Nephron (organoid): ENCODE measurements at regions not wholly inside any gene's neighbourhood (a gene's known extent, or its start where the extent isn't known, plus 50 kb on each side); places are given as distances from the start of the nearest gene placed in this dataset.
"Not testable (repeated sequence)": the region's sequence is repeated elsewhere in the genome, so short reads cannot be mapped to it uniquely, and the experiment has no call there.

Experiments used
- H3K27ac Mint-ChIP-seq, 3 experiments: 2 replicates each; pipeline ENCODE4 v1.8.0; 2020; ENCODE audit warnings: mixed read lengths in 3 of 3, mild to moderate bottlenecking in 2 of 3, moderate library complexity in 1 of 3
- H3K27me3 Mint-ChIP-seq: 2 replicates; pipeline ENCODE4 v1.8.0; 2021; ENCODE audit warnings: low read depth, mild to moderate bottlenecking, moderate library complexity, mixed read lengths
- H3K36me3 Mint-ChIP-seq: 2 replicates; pipeline ENCODE4 v1.8.0; 2020; ENCODE audit warnings: low read depth, mixed read lengths
- H3K4me1 Mint-ChIP-seq: 2 replicates; pipeline ENCODE4 v1.8.0; 2020; ENCODE audit warnings: mixed read lengths
- H3K4me3 Mint-ChIP-seq, 3 experiments: 2 replicates each; pipeline ENCODE4 v1.8.0; 2020; ENCODE audit warnings: mild to moderate bottlenecking in 3 of 3, mixed read lengths in 3 of 3, moderate library complexity in 2 of 3
- H3K9me3 Mint-ChIP-seq: 2 replicates; pipeline ENCODE4 v1.8.0; 2020; ENCODE audit warnings: mixed read lengths
- TF ChIP-seq, protein P1 (sequence below), 3 experiments: fragments of 200-600 bp; sonication (generic); IDR thresholded peaks; one replicate each; pipeline ENCODE4 v1.5.0; 2021; ENCODE audit warnings: antibody characterized with exemption in 3 of 3; ENCODE audit not compliant: unreplicated experiment in 3 of 3

- H3K27ac Mint-ChIP-seq, result no peak overlapping the region
- H3K4me3 Mint-ChIP-seq, result no peak overlapping the region
- H3K36me3 Mint-ChIP-seq, result no peaks in the 10 kb centered on the region
- H3K4me1 Mint-ChIP-seq, result peaks cover 14% of the 10 kb centered on the region
- TF ChIP-seq, protein P1, sequence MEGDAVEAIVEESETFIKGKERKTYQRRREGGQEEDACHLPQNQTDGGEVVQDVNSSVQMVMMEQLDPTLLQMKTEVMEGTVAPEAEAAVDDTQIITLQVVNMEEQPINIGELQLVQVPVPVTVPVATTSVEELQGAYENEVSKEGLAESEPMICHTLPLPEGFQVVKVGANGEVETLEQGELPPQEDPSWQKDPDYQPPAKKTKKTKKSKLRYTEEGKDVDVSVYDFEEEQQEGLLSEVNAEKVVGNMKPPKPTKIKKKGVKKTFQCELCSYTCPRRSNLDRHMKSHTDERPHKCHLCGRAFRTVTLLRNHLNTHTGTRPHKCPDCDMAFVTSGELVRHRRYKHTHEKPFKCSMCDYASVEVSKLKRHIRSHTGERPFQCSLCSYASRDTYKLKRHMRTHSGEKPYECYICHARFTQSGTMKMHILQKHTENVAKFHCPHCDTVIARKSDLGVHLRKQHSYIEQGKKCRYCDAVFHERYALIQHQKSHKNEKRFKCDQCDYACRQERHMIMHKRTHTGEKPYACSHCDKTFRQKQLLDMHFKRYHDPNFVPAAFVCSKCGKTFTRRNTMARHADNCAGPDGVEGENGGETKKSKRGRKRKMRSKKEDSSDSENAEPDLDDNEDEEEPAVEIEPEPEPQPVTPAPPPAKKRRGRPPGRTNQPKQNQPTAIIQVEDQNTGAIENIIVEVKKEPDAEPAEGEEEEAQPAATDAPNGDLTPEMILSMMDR (IDR thresholded peaks at IDR 0.05; ENCODE audit: unreplicated experiment in 3 of 3), result no peak
- no peaks in the 10 kb centered on the region for H3K9me3 Mint-ChIP-seq
- no peaks in the 10 kb centered on the region for H3K27me3 Mint-ChIP-seq
These were observed 76.2 kb downstream of the ZNF648 start for GRCh38 chr1:181985281-181985680.

- Mint-ChIP-seq H3K4me1 (peaks cover 14% of the 10 kb centered on the region), H3K27ac (no peak overlapping the region), H3K36me3 (no peaks in the 10 kb centered on the region), H3K27me3 (no peaks in the 10 kb centered on the region), H3K4me3 (no peak overlapping the region), H3K9me3 (peaks cover 4% of the 10 kb centered on the region)
- TF ChIP-seq, protein P1 (IDR thresholded peaks at IDR 0.05; ENCODE audit: unreplicated experiment in 3 of 3), result no peak
These were observed 77.5 kb downstream of the ZNF648 start for GRCh38 chr1:181984006-181984405.

GRCh38 chr1:181981821-181982220, 79.7 kb downstream of the ZNF648 start:
- TF ChIP-seq, protein P1 (IDR thresholded peaks at IDR 0.05; ENCODE audit: unreplicated experiment in 3 of 3), result no peak

GRCh38 chr1:181972256-181972655, 89.3 kb downstream of the ZNF648 start:
- H3K4me1 Mint-ChIP-seq, result no peaks in the 10 kb centered on the region
- H3K4me3 Mint-ChIP-seq, result no peak overlapping the region
- H3K27ac Mint-ChIP-seq, result no peak overlapping the region
- peaks cover 12% of the 10 kb centered on the region for H3K9me3 Mint-ChIP-seq
- H3K36me3 Mint-ChIP-seq, result no peaks in the 10 kb centered on the region
- TF ChIP-seq, protein P1 (IDR thresholded peaks at IDR 0.05; ENCODE audit: unreplicated experiment in 3 of 3), result no peak
- no peaks in the 10 kb centered on the region for H3K27me3 Mint-ChIP-seq

More at GRCh38 chr1:181981821-181982220, 79.7 kb downstream of the ZNF648 start:
- peaks cover 22% of the 10 kb centered on the region for H3K9me3 Mint-ChIP-seq
- H3K27me3 Mint-ChIP-seq, result no peaks in the 10 kb centered on the region
- H3K36me3 Mint-ChIP-seq, result no peaks in the 10 kb centered on the region
- no peak overlapping the region for H3K27ac Mint-ChIP-seq
- H3K4me3 Mint-ChIP-seq, result no peak overlapping the region
- peaks cover 8% of the 10 kb centered on the region for H3K4me1 Mint-ChIP-seq

GRCh38 chr1:181971424-181971823, 90.1 kb downstream of the ZNF648 start:
- Mint-ChIP-seq H3K4me1 (no peaks in the 10 kb centered on the region), H3K36me3 (no peaks in the 10 kb centered on the region), H3K27me3 (no peaks in the 10 kb centered on the region)

DNA sequence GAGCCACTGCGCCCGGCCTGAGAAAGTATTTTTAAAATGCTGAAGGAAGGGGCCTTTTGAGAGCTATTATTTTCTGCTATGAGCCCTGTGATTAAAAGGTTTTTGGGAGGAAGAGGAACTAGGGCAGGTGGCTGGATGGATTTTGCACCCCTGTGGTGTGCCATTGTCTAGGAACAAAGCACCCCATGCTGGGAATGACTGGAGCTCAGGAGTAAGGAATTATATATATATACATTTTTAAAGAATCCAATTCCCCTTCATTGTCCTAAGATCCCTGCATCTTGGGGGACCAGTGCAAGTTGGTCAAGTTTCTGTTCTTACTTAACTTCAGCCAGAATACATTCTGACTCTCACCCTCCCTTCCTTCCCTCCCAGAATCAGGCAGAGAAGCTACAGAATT, 91.6 kb downstream of the ZNF648 start:
- Mint-ChIP-seq H3K9me3 (no peaks in the 10 kb centered on the region), H3K4me1 (no peaks in the 10 kb centered on the region), H3K36me3 (no peaks in the 10 kb centered on the region), H3K27ac (no peak overlapping the region), H3K4me3 (no peak overlapping the region), H3K27me3 (no peaks in the 10 kb centered on the region)
- TF ChIP-seq, protein P1 (IDR thresholded peaks at IDR 0.05; ENCODE audit: unreplicated experiment in 3 of 3), result no peak

More at GRCh38 chr1:181971424-181971823, 90.1 kb downstream of the ZNF648 start:
- no peak overlapping the region for H3K4me3 Mint-ChIP-seq
- H3K9me3 Mint-ChIP-seq, result peaks cover 9% of the 10 kb centered on the region
- TF ChIP-seq, protein P1 (IDR thresholded peaks at IDR 0.05; ENCODE audit: unreplicated experiment in 3 of 3), result no peak
- no peak overlapping the region for H3K27ac Mint-ChIP-seq

DNA sequence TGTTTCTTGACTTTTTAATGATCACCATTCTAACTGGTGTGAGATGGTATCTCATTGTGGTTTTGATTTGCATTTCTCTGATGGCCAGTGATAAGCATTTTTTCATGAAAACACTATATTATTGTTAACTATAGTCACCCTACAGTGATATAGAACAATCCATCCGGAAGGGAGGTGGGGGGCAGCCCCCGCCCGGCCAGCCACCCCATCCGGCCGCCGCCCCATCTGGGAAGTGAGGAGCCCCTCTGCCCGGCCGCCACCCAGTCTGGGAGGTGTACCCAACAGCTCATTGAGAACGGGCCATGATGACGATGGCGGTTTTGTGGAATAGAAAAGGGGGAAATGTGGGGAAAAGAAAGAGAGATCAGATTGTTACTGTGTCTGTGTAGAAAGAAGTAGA, 106.8 kb downstream of the ZNF648 start:
- H3K4me3 Mint-ChIP-seq, result not testable (repeated sequence)

DNA sequence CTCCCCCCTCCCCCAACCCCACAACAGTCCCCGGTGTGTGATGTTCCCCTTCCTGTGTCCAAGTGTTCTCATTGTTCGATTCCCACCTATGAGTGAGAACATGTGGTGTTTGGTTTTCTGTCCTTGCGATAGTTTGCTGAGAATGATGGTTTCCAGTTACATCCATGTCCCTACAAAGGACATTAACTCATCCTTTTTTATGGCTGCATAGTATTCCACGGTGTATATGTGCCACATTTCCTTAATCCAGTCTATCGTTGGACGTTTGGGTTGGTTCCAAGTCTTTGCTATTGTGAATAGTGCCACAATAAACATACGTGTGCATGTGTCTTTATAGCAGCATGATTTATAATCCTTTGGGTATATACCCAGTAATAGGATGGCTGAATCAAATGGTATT, 107.3 kb downstream of the ZNF648 start:
- H3K4me1 Mint-ChIP-seq, H3K4me3 Mint-ChIP-seq, H3K27me3 Mint-ChIP-seq, H3K27ac Mint-ChIP-seq, H3K36me3 Mint-ChIP-seq: not testable (repeated sequence)
- peaks cover 28% of the 10 kb centered on the region for H3K9me3 Mint-ChIP-seq

More for the DNA sequence above, 106.8 kb downstream of the ZNF648 start:
- H3K36me3 Mint-ChIP-seq, H3K27ac Mint-ChIP-seq, H3K4me1 Mint-ChIP-seq, H3K27me3 Mint-ChIP-seq: not testable (repeated sequence)
- peaks cover 30% of the 10 kb centered on the region for H3K9me3 Mint-ChIP-seq
